ENCODE measurements at regions not wholly inside any gene's neighbourhood (a gene's known extent, or its start where the extent isn't known, plus 50 kb on each side); places are given as distances from the start of the nearest gene placed in this dataset.

GRCh38 chr12:115474539-115475353 is 790.8 kb upstream of the TBX3 start:
- DNase-seq: no peak
- Histone ChIP-seq H3K79me2 (ENCODE audit: insufficient read depth) (no peaks in the 10 kb centered on the region), H3K4me3 (ENCODE audit: low read depth in 2 of 2, low read length in 1 of 2) (no peak overlapping the region), H3K9me2 (no peaks in the 10 kb centered on the region), H3K27ac (ENCODE audit: low read depth in 2 of 2, low read length in 1 of 2) (no peak overlapping the region), H3K4me1 (ENCODE audit: control insufficient read depth in 1 of 2, insufficient read depth in 2 of 2, low read depth in 1 of 2, low read length in 1 of 2) (no peaks in the 10 kb centered on the region), H3K27me3 (ENCODE audit: insufficient read depth) (no peaks in the 10 kb centered on the region), H3K9ac (no peak overlapping the region), H3F3A (replicated peaks; ENCODE audit: insufficient read depth) (no peaks in the 10 kb centered on the region), H3K9me3 (no peaks in the 10 kb centered on the region), H2AFZ (ENCODE audit: low read depth) (no peak overlapping the region), H3K36me3 (replicated peaks in 1 of 2; ENCODE audit: control insufficient read depth in 1 of 2, insufficient read depth in 2 of 2, low read length in 1 of 2) (no peaks in the 10 kb centered on the region), H4K20me1 (ENCODE audit: insufficient read depth) (no peaks in the 10 kb centered on the region), H3K4me2 (no peak overlapping the region)
- ChIA-PET CTCF (no interaction called here), POLR2A (no interaction called here)
- TF ChIP-seq FOXJ3 (CRISPR knock-in tag; IDR thresholded peaks at IDR 0.05): no peak
- no peak for TF ChIP-seq ELF1 (IDR thresholded peaks at IDR 0.05)
- TF ChIP-seq YY1 (IDR thresholded peaks at IDR 0.05; ENCODE audit: low read depth): no peak
- TF ChIP-seq TEAD4 (IDR thresholded peaks at IDR 0.05; ENCODE audit: borderline replicate concordance, insufficient read depth): no peak
- TF ChIP-seq CHD2 (IDR thresholded peaks at IDR 0.05; ENCODE audit: low read length, partially characterized antibody): no peak
- TF ChIP-seq ZBTB33 (IDR thresholded peaks at IDR 0.05; ENCODE audit: borderline replicate concordance, low read depth): no peak
- TF ChIP-seq TCF12 (IDR thresholded peaks at IDR 0.05): no peak
- no peak for TF ChIP-seq PBX3 (IDR thresholded peaks at IDR 0.05)
- TF ChIP-seq NRF1 (IDR thresholded peaks at IDR 0.05; ENCODE audit: low read depth, low read length): no peak
- TF ChIP-seq SIN3A (IDR thresholded peaks at IDR 0.05; ENCODE audit: borderline replicate concordance, low read depth, low read length): no peak
- no peak for TF ChIP-seq CTCF (IDR thresholded peaks at IDR 0.05)
- no peak for TF ChIP-seq EZH2phosphoT487 (IDR thresholded peaks at IDR 0.05; ENCODE audit: borderline replicate concordance, low read depth)
- TF ChIP-seq RFX5 (IDR thresholded peaks at IDR 0.05; ENCODE audit: low read length): no peak
- TF ChIP-seq FOXM1 (IDR thresholded peaks at IDR 0.05; ENCODE audit: low read depth): no peak
- TF ChIP-seq IRF3 (IDR thresholded peaks at IDR 0.05; ENCODE audit: low read depth, low read length): no peak
- TF ChIP-seq USF1 (IDR thresholded peaks at IDR 0.05; ENCODE audit: borderline replicate concordance, low read depth): no peak
- WGBS (ENCODE audit: low lambda C conversion rate): 83% methylated on average over 14 of the region's 14 CpGs

All from SK-N-SH (cell line).